AG09319 (cell line): ENCODE measurements at regions not wholly inside any gene's neighbourhood (a gene's known extent, or its start where the extent isn't known, plus 50 kb on each side); places are given as distances from the start of the nearest gene placed in this dataset.

Experiments
- DNase-seq: peaks from one replicate; pipeline ENCODE4 v3.0.0-alpha.2; 2010; ENCODE audit warnings: low read depth; ENCODE audit errors: extremely low read depth
- CTCF ChIP-seq: IDR thresholded peaks from 2 replicates; pipeline ENCODE4 v1.5.1; 2011; ENCODE audit warnings: low read depth, mild to moderate bottlenecking, inconsistent platforms, low read length, moderate library complexity

GRCh38 chr11:115764176-115764575, 260.0 kb upstream of the CADM1 start:
- DNase-seq, result no peak
- no peak for TF ChIP-seq CTCF

- no peak for TF ChIP-seq CTCF
- DNase-seq, result no peak
Observed at GRCh38 chr11:115761817-115762216, 257.6 kb upstream of the CADM1 start.

- DNase-seq, result no peak
Observed at GRCh38 chr11:115761348-115761747, 257.1 kb upstream of the CADM1 start.

GRCh38 chr11:115760461-115761320, 256.5 kb upstream of the CADM1 start:
- DNase-seq, result no peak
- no peak for TF ChIP-seq CTCF

More at GRCh38 chr11:115761348-115761747, 257.1 kb upstream of the CADM1 start:
- no peak for TF ChIP-seq CTCF

GRCh38 chr11:115759622-115760460, 255.6 kb upstream of the CADM1 start:
- no peak for DNase-seq
- TF ChIP-seq CTCF, result no peak

GRCh38 chr11:115758011-115758410, 253.8 kb upstream of the CADM1 start:
- DNase-seq, result no peak
- TF ChIP-seq CTCF, result no peak
